ENCODE measurements at regions not wholly inside any gene's neighbourhood (a gene's known extent, or its start where the extent isn't known, plus 50 kb on each side); places are given as distances from the start of the nearest gene placed in this dataset.

- TF ChIP-seq POLR2A (IDR thresholded peaks at IDR 0.05) (no peak), POLR2AphosphoS5 (IDR thresholded peaks at IDR 0.05) (no peak), CTCF (IDR thresholded peaks at IDR 0.05) (no peak)
Measured at GRCh38 chr5:125140855-125141254, 394.4 kb upstream of the ZNF608 start.

Measured in sigmoid colon (tissue), 4 donors.